Epithelial cell of proximal tubule (primary cell): ENCODE measurements at regions not wholly inside any gene's neighbourhood (a gene's known extent, or its start where the extent isn't known, plus 50 kb on each side); places are given as distances from the start of the nearest gene placed in this dataset.

Experiments
- DNase-seq: peaks from one replicate; pipeline ENCODE4 v3.0.0-alpha.2; 2011; ENCODE audit warnings: low read depth
- H3K4me3 ChIP-seq: 2 replicates; pipeline ENCODE4 v1.5.1; 2011; ENCODE audit warnings: low read depth, mild to moderate bottlenecking, low read length
- TF ChIP-seq, protein P1 (sequence below): conservative IDR thresholded peaks from 2 replicates; pipeline ENCODE4 v1.5.1; 2012; ENCODE audit warnings: low read depth, mild to moderate bottlenecking, low read length

- DNase-seq, result no peak
- TF ChIP-seq, protein P1, sequence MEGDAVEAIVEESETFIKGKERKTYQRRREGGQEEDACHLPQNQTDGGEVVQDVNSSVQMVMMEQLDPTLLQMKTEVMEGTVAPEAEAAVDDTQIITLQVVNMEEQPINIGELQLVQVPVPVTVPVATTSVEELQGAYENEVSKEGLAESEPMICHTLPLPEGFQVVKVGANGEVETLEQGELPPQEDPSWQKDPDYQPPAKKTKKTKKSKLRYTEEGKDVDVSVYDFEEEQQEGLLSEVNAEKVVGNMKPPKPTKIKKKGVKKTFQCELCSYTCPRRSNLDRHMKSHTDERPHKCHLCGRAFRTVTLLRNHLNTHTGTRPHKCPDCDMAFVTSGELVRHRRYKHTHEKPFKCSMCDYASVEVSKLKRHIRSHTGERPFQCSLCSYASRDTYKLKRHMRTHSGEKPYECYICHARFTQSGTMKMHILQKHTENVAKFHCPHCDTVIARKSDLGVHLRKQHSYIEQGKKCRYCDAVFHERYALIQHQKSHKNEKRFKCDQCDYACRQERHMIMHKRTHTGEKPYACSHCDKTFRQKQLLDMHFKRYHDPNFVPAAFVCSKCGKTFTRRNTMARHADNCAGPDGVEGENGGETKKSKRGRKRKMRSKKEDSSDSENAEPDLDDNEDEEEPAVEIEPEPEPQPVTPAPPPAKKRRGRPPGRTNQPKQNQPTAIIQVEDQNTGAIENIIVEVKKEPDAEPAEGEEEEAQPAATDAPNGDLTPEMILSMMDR, result no peak
- H3K4me3 ChIP-seq, result no peak overlapping the region
Measured at GRCh38 chr2:137829251-137829650, 135.0 kb upstream of the HNMT start.

- TF ChIP-seq, protein P1, result no peak
- DNase-seq, result no peak
- H3K4me3 ChIP-seq, result no peak overlapping the region
Measured at GRCh38 chr2:137834760-137835379, 129.4 kb upstream of the HNMT start.

GRCh38 chr2:137836671-137837070 is 127.6 kb upstream of the HNMT start:
- H3K4me3 ChIP-seq, result no peak overlapping the region
- DNase-seq, result no peak
- TF ChIP-seq, protein P1, result no peak

- TF ChIP-seq, protein P1, result no peak
- no peak overlapping the region for H3K4me3 ChIP-seq
Measured at GRCh38 chr2:137837830-137838229, 126.4 kb upstream of the HNMT start.

DNA sequence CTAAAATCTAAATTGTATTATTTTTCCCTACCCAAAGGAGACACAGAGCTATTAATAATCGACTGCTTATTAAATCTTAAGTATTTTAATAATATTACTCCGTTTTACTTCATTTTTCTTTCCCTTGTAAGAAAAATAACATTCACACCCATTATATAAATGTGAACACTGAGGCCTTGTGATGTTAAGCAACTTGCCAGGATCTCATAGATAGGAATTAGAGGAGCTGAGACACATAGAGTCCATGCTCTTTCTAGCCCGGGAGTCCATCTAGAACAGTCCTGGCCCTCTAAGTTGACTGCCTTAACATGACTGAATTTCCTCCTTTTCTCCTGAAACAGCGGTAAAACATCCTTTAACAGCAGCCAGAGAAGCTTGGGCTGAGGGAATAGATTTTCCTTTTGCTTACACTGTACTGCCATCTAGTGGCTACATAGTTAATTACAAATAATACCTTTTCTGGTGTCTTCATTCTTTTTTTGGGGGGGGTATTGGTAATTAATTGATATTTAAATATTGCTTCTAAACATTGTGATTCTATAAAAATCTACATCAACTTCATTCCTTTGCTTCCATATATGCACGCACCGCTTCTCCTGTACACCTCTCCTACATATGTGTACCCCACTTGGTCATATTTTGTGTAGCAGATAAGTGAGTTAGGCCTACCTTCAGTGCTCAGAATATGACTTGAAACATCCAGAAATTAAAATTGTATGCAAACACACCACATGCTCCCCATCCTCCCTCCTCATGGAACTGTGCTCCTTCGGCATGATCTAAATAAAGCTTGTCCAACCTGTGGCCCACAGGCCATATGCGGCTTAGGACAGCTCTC is 125.8 kb upstream of the HNMT start:
- no peak for DNase-seq
- H3K4me3 ChIP-seq, result no peak overlapping the region
- TF ChIP-seq, protein P1, result peak; percentile 65

More at GRCh38 chr2:137837830-137838229, 126.4 kb upstream of the HNMT start:
- DNase-seq, result no peak

GRCh38 chr2:137842430-137842829 is 121.8 kb upstream of the HNMT start:
- no peak for DNase-seq
- H3K4me3 ChIP-seq, result no peak overlapping the region
- TF ChIP-seq, protein P1, result no peak
